Panc1 (cell line): ENCODE measurements at regions not wholly inside any gene's neighbourhood (a gene's known extent, or its start where the extent isn't known, plus 50 kb on each side); places are given as distances from the start of the nearest gene placed in this dataset.

Source experiments
- POLR2AphosphoS5 ChIP-seq: IDR thresholded peaks from 2 replicates; pipeline ENCODE4 v1.6.1; 2012; ENCODE audit warnings: mild to moderate bottlenecking, low read depth, low read length, moderate library complexity
- TF ChIP-seq, protein P1 (sequence below): fragments of 450-650 bp; IDR thresholded peaks from 2 replicates; pipeline ENCODE4 v1.5.1; 2017; ENCODE audit warnings: mild to moderate bottlenecking

DNA sequence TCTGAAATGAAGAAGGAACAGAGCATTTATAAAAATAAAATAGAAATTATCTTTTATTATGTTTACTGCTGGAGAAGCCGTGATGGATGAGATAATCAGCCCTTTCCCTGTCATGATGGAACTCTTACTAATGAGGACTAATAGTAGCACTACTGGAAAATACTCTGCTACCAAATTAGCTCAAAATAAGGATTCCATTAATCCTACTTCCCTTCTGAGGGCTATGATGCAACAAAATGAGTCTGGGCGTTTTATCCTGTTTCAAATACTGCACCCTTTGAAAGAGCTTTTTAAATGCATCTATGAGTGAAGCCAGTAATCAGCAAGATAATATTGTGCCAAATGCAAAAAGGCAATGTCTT, 59.3 kb upstream of the CARMIL1 start:
- TF ChIP-seq POLR2AphosphoS5 = no peak
- TF ChIP-seq, protein P1, sequence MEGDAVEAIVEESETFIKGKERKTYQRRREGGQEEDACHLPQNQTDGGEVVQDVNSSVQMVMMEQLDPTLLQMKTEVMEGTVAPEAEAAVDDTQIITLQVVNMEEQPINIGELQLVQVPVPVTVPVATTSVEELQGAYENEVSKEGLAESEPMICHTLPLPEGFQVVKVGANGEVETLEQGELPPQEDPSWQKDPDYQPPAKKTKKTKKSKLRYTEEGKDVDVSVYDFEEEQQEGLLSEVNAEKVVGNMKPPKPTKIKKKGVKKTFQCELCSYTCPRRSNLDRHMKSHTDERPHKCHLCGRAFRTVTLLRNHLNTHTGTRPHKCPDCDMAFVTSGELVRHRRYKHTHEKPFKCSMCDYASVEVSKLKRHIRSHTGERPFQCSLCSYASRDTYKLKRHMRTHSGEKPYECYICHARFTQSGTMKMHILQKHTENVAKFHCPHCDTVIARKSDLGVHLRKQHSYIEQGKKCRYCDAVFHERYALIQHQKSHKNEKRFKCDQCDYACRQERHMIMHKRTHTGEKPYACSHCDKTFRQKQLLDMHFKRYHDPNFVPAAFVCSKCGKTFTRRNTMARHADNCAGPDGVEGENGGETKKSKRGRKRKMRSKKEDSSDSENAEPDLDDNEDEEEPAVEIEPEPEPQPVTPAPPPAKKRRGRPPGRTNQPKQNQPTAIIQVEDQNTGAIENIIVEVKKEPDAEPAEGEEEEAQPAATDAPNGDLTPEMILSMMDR = no peak
